IMR-90 (cell line): ENCODE measurements at regions not wholly inside any gene's neighbourhood (a gene's known extent, or its start where the extent isn't known, plus 50 kb on each side); places are given as distances from the start of the nearest gene placed in this dataset.

Source experiments
- ATAC-seq: fragments of 200-7000 bp; cut with Tn5 transposase; 2 replicates; pipeline ENCODE4 v1.9.1; 2020; ENCODE audit warnings: low read depth, mild to moderate bottlenecking, moderate library complexity
- BruUV-seq: library from RNA; stranded (reverse); fragments of 400-500 nt; replicated peaks from 2 replicates; lab custom pipeline; 2021; lab: Mats Ljungman, UMichigan
- CTCF ChIA-PET: fragments of 300-600 bp; formaldehyde crosslinking; extraction: SDS; loops from one replicate; lab custom pipeline; 2021; ENCODE audit warnings: antibody characterized with exemption; lab: Yijun Ruan, JAX
- POLR2A ChIA-PET: fragments of 300-600 bp; sonication (Branson Sonifier 250); formaldehyde crosslinking; loops from one replicate; lab custom pipeline; 2022; ENCODE audit warnings: antibody characterized with exemption; ENCODE audit not compliant: unreplicated experiment; lab: Charles Lee
- DNase-seq: peaks from one replicate; pipeline ENCODE4 v3.0.0; 2013
- H2AFZ ChIP-seq: replicated peaks from 2 replicates; pipeline ENCODE3; 2013; ENCODE audit warnings: low read length, mild to moderate bottlenecking; ENCODE audit not compliant: poor library complexity
- H2AK5ac ChIP-seq: 2 replicates; pipeline ENCODE4 v1.6.1; 2013; ENCODE audit warnings: low read depth, low read length, inconsistent platforms
- H2AK9ac ChIP-seq: replicated peaks from 2 replicates; pipeline ENCODE3; 2013; ENCODE audit warnings: mild to moderate bottlenecking, low read depth, low read length, moderate library complexity; ENCODE audit not compliant: poor library complexity
- H2BK120ac ChIP-seq: 2 replicates; pipeline ENCODE4 v1.6.1; 2013; ENCODE audit warnings: low read depth, low read length, inconsistent platforms
- H2BK15ac ChIP-seq: 3 replicates; pipeline ENCODE4 v1.6.1; 2013; ENCODE audit warnings: low read depth, low read length, inconsistent platforms
- H2BK20ac ChIP-seq: 2 replicates; pipeline ENCODE4 v1.6.1; 2013; ENCODE audit warnings: low read depth, mild to moderate bottlenecking, inconsistent platforms, low read length, moderate library complexity
- H2BK5ac ChIP-seq: 2 replicates; pipeline ENCODE4 v1.6.1; 2013; ENCODE audit warnings: mild to moderate bottlenecking, low read depth, low read length, inconsistent platforms; ENCODE audit not compliant: poor library complexity, severe bottlenecking
- H3K14ac ChIP-seq: replicated peaks from 2 replicates; pipeline ENCODE4 v1.6.1; 2013; ENCODE audit warnings: low read depth, low read length, inconsistent platforms
- H3K18ac ChIP-seq: 2 replicates; pipeline ENCODE4 v1.6.1; 2013; ENCODE audit warnings: low read depth, low read length, control low read depth
- H3K23ac ChIP-seq: 2 replicates; pipeline ENCODE4 v1.6.1; 2013; ENCODE audit warnings: low read depth, low read length, inconsistent platforms
- H3K27ac ChIP-seq: 2 replicates; pipeline ENCODE4 v1.5.1; 2013; ENCODE audit warnings: mild to moderate bottlenecking, control low read depth, low read length; ENCODE audit not compliant: insufficient read depth
- H3K27me3 ChIP-seq: 2 replicates; pipeline ENCODE4 v1.6.1; 2013; ENCODE audit warnings: low read length; ENCODE audit not compliant: control insufficient read depth, insufficient read depth
- H3K36me3 ChIP-seq: 2 replicates; pipeline ENCODE4 v1.6.1; 2013; ENCODE audit warnings: low read length, mixed read lengths; ENCODE audit not compliant: control insufficient read depth, insufficient read depth
- H3K4ac ChIP-seq: 2 replicates; pipeline ENCODE4 v1.6.1; 2013; ENCODE audit warnings: low read depth, low read length, inconsistent platforms
- H3K4me1 ChIP-seq: 2 replicates; pipeline ENCODE4 v1.6.1; 2013; ENCODE audit warnings: low read length, mixed read lengths; ENCODE audit not compliant: control insufficient read depth, insufficient read depth
- H3K4me2 ChIP-seq: 2 replicates; pipeline ENCODE4 v1.6.1; 2013; ENCODE audit warnings: low read depth, mild to moderate bottlenecking, control low read depth, low read length, moderate library complexity
- H3K4me3 ChIP-seq: 2 replicates; pipeline ENCODE4 v1.5.1; 2013; ENCODE audit warnings: low read depth, mild to moderate bottlenecking, control low read depth, low read length, moderate library complexity; ENCODE audit not compliant: insufficient read depth
- H3K56ac ChIP-seq: 2 replicates; pipeline ENCODE4 v1.6.1; 2013; ENCODE audit warnings: low read length, inconsistent platforms; ENCODE audit not compliant: insufficient read depth; ENCODE audit errors: extremely low read depth
- H3K79me1 ChIP-seq, 2 experiments: 2 replicates each; pipeline ENCODE4 v1.6.1; 2013; ENCODE audit warnings: low read length in 2 of 2, inconsistent platforms in 1 of 2, low read depth in 1 of 2
- H3K9ac ChIP-seq: 2 replicates; pipeline ENCODE4 v1.6.1; 2013; ENCODE audit warnings: low read depth, low read length, control low read depth
- H3K9me1 ChIP-seq: 2 replicates; pipeline ENCODE4 v1.6.1; 2013; ENCODE audit warnings: low read length, inconsistent platforms; ENCODE audit not compliant: insufficient read depth
- H3K9me3 ChIP-seq: 2 replicates; pipeline ENCODE4 v1.6.1; 2013; ENCODE audit warnings: low read length; ENCODE audit not compliant: control insufficient read depth, insufficient read depth
- H4K20me1 ChIP-seq: 2 replicates; pipeline ENCODE4 v1.6.1; 2013; ENCODE audit warnings: low read length, inconsistent platforms; ENCODE audit not compliant: insufficient read depth
- H4K5ac ChIP-seq: 2 replicates; pipeline ENCODE4 v1.6.1; 2013; ENCODE audit warnings: mild to moderate bottlenecking, low read depth, low read length, control low read depth
- H4K8ac ChIP-seq, 2 experiments: 2 replicates each; pipeline ENCODE4 v1.6.1; 2013; ENCODE audit warnings: low read depth in 2 of 2, low read length in 2 of 2, control low read depth in 1 of 2, inconsistent platforms in 1 of 2
- H4K91ac ChIP-seq: 2 replicates; pipeline ENCODE4 v1.6.1; 2013; ENCODE audit warnings: low read depth, low read length, inconsistent platforms; ENCODE audit not compliant: insufficient read depth
- BHLHE40 ChIP-seq: fragments of 150-350 bp; IDR thresholded peaks from 2 replicates; pipeline ENCODE4 v1.6.1; 2016; ENCODE audit warnings: mild to moderate bottlenecking, low read depth, low read length
- CTCF ChIP-seq: conservative IDR thresholded peaks from 2 replicates; pipeline ENCODE4 v1.5.1; 2012; ENCODE audit warnings: mild to moderate bottlenecking, low read depth, low read length, improper control_type of control experiment
- ELK1 ChIP-seq: fragments of 150-350 bp; IDR thresholded peaks from 2 replicates; pipeline ENCODE4 v1.6.1; 2016; ENCODE audit warnings: low read depth, mild to moderate bottlenecking, low read length, moderate library complexity, borderline replicate concordance
- MAFK ChIP-seq: IDR thresholded peaks from 2 replicates; pipeline ENCODE4 v1.6.1; 2012; ENCODE audit warnings: low read depth, low read length, improper control_type of control experiment
- MXI1 ChIP-seq: IDR thresholded peaks from 2 replicates; pipeline ENCODE4 v1.6.1; 2012; ENCODE audit warnings: low read depth, mild to moderate bottlenecking, low read length, moderate library complexity, borderline replicate concordance
- NFE2L2 ChIP-seq: fragments of 150-350 bp; IDR thresholded peaks from 2 replicates; pipeline ENCODE4 v1.6.1; 2016; ENCODE audit warnings: low read depth, mild to moderate bottlenecking, low read length
- POLR2A ChIP-seq: IDR thresholded peaks from 2 replicates; pipeline ENCODE4 v1.6.1; 2012; ENCODE audit warnings: mild to moderate bottlenecking, low read depth, low read length
- RAD21 ChIP-seq: IDR thresholded peaks from 2 replicates; pipeline ENCODE4 v1.6.1; 2012; ENCODE audit warnings: low read length, improper control_type of control experiment
- RCOR1 ChIP-seq: IDR thresholded peaks from 2 replicates; pipeline ENCODE4 v1.6.1; 2012; ENCODE audit warnings: mild to moderate bottlenecking, low read length, improper control_type of control experiment; ENCODE audit not compliant: insufficient replicate concordance
- SMC3 ChIP-seq: fragments of 150-350 bp; IDR thresholded peaks from 2 replicates; pipeline ENCODE4 v1.6.1; 2016; ENCODE audit warnings: low read depth, mild to moderate bottlenecking, antibody characterized with exemption, low read length, moderate library complexity
- dilution Hi-C: fragments of 300-500 bp; cut with HindIII; formaldehyde crosslinking; loops from one replicate; pipeline ENCODE4 v1.14.3; 2018; ENCODE audit warnings: low sequenced_read_pairs; ENCODE audit not compliant: unreplicated experiment
- in situ Hi-C: fragments of 300-500 bp; cut with MboI; formaldehyde crosslinking; loops from 3 replicates; pipeline ENCODE4 v1.14.3; 2019; ENCODE audit warnings: low sequenced_read_pairs, inconsistent platforms, mixed read lengths
- intact Hi-C: fragments of 100-400 bp; cut with micrococcal nuclease; formaldehyde crosslinking; loops from 2 replicates; pipeline ENCODE4 v1.10.0; 2022

- no peak overlapping the region for H2BK5ac ChIP-seq
- H2AFZ ChIP-seq: no peak overlapping the region
- no peak overlapping the region for H2BK20ac ChIP-seq
- H4K5ac ChIP-seq: no peak overlapping the region
- DNase-seq: no peak
- H3K9ac ChIP-seq: no peak overlapping the region
- H3K4me3 ChIP-seq: no peak overlapping the region
- dilution Hi-C loops (no loop called here), in situ Hi-C loops (no loop called here), intact Hi-C loops (no loop called here)
- no peak overlapping the region for H3K4ac ChIP-seq
- TF ChIP-seq NFE2L2 (no peak), ELK1 (no peak), CTCF (no peak), MXI1 (no peak), MAFK (no peak), BHLHE40 (no peak), SMC3 (no peak), RAD21 (no peak), RCOR1 (no peak), POLR2A (no peak)
- no peak overlapping the region for H3K18ac ChIP-seq
- no peak overlapping the region for H3K56ac ChIP-seq
- H3K79me1 ChIP-seq: no peaks in the 10 kb centered on the region
- H4K8ac ChIP-seq: no peak overlapping the region
- BruUV-seq: no TSS peak
- H3K14ac ChIP-seq: no peak overlapping the region
- ChIA-PET CTCF (no interaction called here), POLR2A (no interaction called here)
- H3K36me3 ChIP-seq: no peaks in the 10 kb centered on the region
- no peak overlapping the region for H2BK15ac ChIP-seq
- H3K9me1 ChIP-seq: no peaks in the 10 kb centered on the region
- no peak overlapping the region for H4K91ac ChIP-seq
- ATAC-seq: no peak
- no peak overlapping the region for H3K4me2 ChIP-seq
- H3K9me3 ChIP-seq: no peaks in the 10 kb centered on the region
- H3K23ac ChIP-seq: no peak overlapping the region
- no peaks in the 10 kb centered on the region for H4K20me1 ChIP-seq
- no peak overlapping the region for H2AK9ac ChIP-seq
- no peak overlapping the region for H2AK5ac ChIP-seq
- H3K4me1 ChIP-seq: no peaks in the 10 kb centered on the region
- no peak overlapping the region for H3K27ac ChIP-seq
- no peak overlapping the region for H2BK120ac ChIP-seq
- H3K27me3 ChIP-seq: peaks cover 1% of the 10 kb centered on the region; the same call in 1 of the 2 replicates
Measured at GRCh38 chr14:35932136-35932535, 106.0 kb downstream of the BRMS1L start.
